Lower lobe of right lung (tissue), 2 donors: ENCODE measurements at regions not wholly inside any gene's neighbourhood (a gene's known extent, or its start where the extent isn't known, plus 50 kb on each side); places are given as distances from the start of the nearest gene placed in this dataset.

Source experiments
- ATAC-seq, 2 donors: fragments of 200-7000 bp; cut with Tn5 transposase; one replicate each; pipeline ENCODE4 v1.9.1; 2020 to 2022; ENCODE audit warnings: mild to moderate bottlenecking in 2 of 2, moderate library complexity in 2 of 2
- DNase-seq: peaks from one replicate; pipeline ENCODE4 v3.0.0-alpha.2; 2020
- H3K27ac ChIP-seq: fragments of 200-600 bp; one replicate; pipeline ENCODE4 v1.8.0; 2022
- H3K27me3 ChIP-seq: fragments of 200-600 bp; one replicate; pipeline ENCODE4 v1.8.0; 2022; ENCODE audit warnings: low read depth
- H3K36me3 ChIP-seq: fragments of 200-600 bp; one replicate; pipeline ENCODE4 v1.8.0; 2022; ENCODE audit warnings: mild to moderate bottlenecking
- H3K4me1 ChIP-seq: fragments of 200-600 bp; one replicate; pipeline ENCODE4 v1.8.0; 2022
- H3K4me3 ChIP-seq: fragments of 200-600 bp; one replicate; pipeline ENCODE4 v1.8.0; 2022; ENCODE audit warnings: mild to moderate bottlenecking
- H3K9me3 ChIP-seq: fragments of 200-600 bp; one replicate; pipeline ENCODE4 v1.8.0; 2022
- intact Hi-C: fragments of 100-400 bp; cut with DNase I; formaldehyde crosslinking; loops from one replicate; pipeline ENCODE4 v1.11.0; 2022
- TF ChIP-seq, protein P1 (sequence below): fragments of 200-600 bp; IDR thresholded peaks from one replicate; pipeline ENCODE4 v1.8.0; 2022; ENCODE audit warnings: antibody characterized with exemption, mild to moderate bottlenecking
- donor health status: DM: no; HTN: yes; CAD: no; lungs with severe emphysema.

DNA sequence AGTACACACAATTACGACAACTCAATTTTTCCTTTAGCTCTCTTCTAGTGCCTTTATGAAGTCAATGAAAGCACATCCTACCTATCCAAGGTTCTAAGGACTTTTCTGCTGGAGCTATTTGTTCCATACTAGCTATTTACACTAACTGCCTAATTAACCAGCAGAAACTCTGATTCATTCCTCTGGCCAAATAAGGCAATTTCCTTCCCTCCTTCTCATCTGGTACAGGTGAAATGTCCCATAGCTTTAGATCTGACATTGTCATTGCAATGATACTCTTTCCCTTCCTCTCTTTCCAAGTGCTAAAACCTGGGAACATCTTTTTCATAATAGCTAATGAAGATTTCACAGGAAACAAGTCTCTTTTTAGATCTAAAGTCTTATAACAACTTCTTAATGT is 521.7 kb downstream of the SOX2 start:
- intact Hi-C loops: no loop called here
- TF ChIP-seq, protein P1, sequence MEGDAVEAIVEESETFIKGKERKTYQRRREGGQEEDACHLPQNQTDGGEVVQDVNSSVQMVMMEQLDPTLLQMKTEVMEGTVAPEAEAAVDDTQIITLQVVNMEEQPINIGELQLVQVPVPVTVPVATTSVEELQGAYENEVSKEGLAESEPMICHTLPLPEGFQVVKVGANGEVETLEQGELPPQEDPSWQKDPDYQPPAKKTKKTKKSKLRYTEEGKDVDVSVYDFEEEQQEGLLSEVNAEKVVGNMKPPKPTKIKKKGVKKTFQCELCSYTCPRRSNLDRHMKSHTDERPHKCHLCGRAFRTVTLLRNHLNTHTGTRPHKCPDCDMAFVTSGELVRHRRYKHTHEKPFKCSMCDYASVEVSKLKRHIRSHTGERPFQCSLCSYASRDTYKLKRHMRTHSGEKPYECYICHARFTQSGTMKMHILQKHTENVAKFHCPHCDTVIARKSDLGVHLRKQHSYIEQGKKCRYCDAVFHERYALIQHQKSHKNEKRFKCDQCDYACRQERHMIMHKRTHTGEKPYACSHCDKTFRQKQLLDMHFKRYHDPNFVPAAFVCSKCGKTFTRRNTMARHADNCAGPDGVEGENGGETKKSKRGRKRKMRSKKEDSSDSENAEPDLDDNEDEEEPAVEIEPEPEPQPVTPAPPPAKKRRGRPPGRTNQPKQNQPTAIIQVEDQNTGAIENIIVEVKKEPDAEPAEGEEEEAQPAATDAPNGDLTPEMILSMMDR: no peak
- no peaks in the 10 kb centered on the region for H3K9me3 ChIP-seq
- H3K4me1 ChIP-seq: no peaks in the 10 kb centered on the region
- H3K27me3 ChIP-seq: no peaks in the 10 kb centered on the region
- H3K36me3 ChIP-seq: no peaks in the 10 kb centered on the region
- H3K27ac ChIP-seq: no peak overlapping the region
- no peak overlapping the region for H3K4me3 ChIP-seq
- ATAC-seq (no peak), DNase-seq (no peak)

DNA sequence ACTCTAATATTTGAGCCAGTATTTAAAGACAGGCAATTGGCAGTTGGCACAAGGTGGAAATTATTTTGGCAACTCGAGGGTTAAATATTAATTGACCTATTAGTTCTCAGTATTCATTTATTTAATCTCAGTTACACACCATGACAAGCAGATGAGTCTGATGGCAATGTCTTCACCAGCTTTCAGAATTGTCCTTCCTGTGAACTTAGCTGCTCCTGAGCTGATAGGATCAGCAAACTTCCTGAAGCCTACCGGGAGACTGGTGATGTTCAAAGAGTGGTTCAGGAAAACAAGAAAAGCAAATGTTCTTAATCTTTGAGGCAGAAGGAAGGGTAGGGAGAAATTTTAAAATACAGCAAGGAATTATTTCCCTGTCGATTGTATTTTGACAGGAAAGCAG is 522.2 kb downstream of the SOX2 start:
- Histone ChIP-seq H3K4me1 (no peaks in the 10 kb centered on the region), H3K27ac (no peak overlapping the region), H3K4me3 (no peak overlapping the region), H3K27me3 (no peaks in the 10 kb centered on the region), H3K9me3 (no peaks in the 10 kb centered on the region), H3K36me3 (no peaks in the 10 kb centered on the region)
- TF ChIP-seq, protein P1: no peak
- no peak for DNase-seq
- intact Hi-C loops: no loop called here
- ATAC-seq: no peak

DNA sequence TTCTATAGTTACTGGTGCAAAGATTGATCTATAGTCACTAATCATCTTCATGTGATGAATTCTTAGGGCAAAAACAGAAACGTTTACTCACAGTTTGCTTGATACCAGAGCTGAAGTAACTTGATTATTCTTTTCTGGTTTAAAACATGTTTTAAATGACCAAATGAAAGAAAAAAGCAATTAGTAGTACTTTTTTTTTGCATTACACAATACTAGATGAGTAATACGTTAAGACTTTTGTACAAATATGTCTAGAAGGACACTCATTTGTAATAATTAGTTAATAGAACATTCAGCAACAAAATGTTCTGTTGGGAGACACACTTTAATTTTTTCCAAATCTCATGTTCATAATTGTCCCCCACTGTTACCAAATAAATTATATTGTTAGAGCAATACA is 523.2 kb downstream of the SOX2 start:
- DNase-seq: no peak

GRCh38 chr3:182235504-182235903 is 523.8 kb downstream of the SOX2 start:
- no peaks in the 10 kb centered on the region for H3K9me3 ChIP-seq
- ATAC-seq: no peak
- H3K27me3 ChIP-seq: no peaks in the 10 kb centered on the region
- no peaks in the 10 kb centered on the region for H3K36me3 ChIP-seq
- no peak overlapping the region for H3K27ac ChIP-seq
- no peak for DNase-seq
- intact Hi-C loops: no loop called here
- TF ChIP-seq, protein P1: no peak
- H3K4me1 ChIP-seq: no peaks in the 10 kb centered on the region
- no peak overlapping the region for H3K4me3 ChIP-seq

More for the DNA sequence above, 523.2 kb downstream of the SOX2 start:
- Histone ChIP-seq H3K27ac (no peak overlapping the region), H3K4me3 (no peak overlapping the region), H3K9me3 (no peaks in the 10 kb centered on the region), H3K36me3 (no peaks in the 10 kb centered on the region), H3K4me1 (no peaks in the 10 kb centered on the region), H3K27me3 (no peaks in the 10 kb centered on the region)
- no peak for ATAC-seq
- TF ChIP-seq, protein P1: no peak
- intact Hi-C loops: no loop called here

GRCh38 chr3:182238126-182238525 is 526.4 kb downstream of the SOX2 start:
- TF ChIP-seq, protein P1: no peak
- H3K36me3 ChIP-seq: no peaks in the 10 kb centered on the region
- ATAC-seq (no peak), DNase-seq (no peak)
- no peak overlapping the region for H3K4me3 ChIP-seq
- no peaks in the 10 kb centered on the region for H3K4me1 ChIP-seq
- H3K27ac ChIP-seq: no peak overlapping the region
- H3K9me3 ChIP-seq: no peaks in the 10 kb centered on the region
- intact Hi-C loops: no loop called here
- no peaks in the 10 kb centered on the region for H3K27me3 ChIP-seq

GRCh38 chr3:182239316-182239715 is 527.6 kb downstream of the SOX2 start:
- H3K27ac ChIP-seq: no peak overlapping the region
- H3K36me3 ChIP-seq: no peaks in the 10 kb centered on the region
- ATAC-seq (no peak), DNase-seq (no peak)
- intact Hi-C loops: no loop called here
- no peaks in the 10 kb centered on the region for H3K9me3 ChIP-seq
- H3K27me3 ChIP-seq: no peaks in the 10 kb centered on the region
- TF ChIP-seq, protein P1: no peak
- H3K4me1 ChIP-seq: no peaks in the 10 kb centered on the region
- no peak overlapping the region for H3K4me3 ChIP-seq
